GM10266 (cell line): ENCODE measurements at regions not wholly inside any gene's neighbourhood (a gene's known extent, or its start where the extent isn't known, plus 50 kb on each side); places are given as distances from the start of the nearest gene placed in this dataset.

ENCODE experiments used
- DNase-seq: peaks from one replicate; pipeline ENCODE4 v3.0.0; 2012; ENCODE audit errors: extremely low spot score
- CTCF ChIP-seq: IDR thresholded peaks from 2 replicates; pipeline ENCODE4 v1.5.1; 2012; ENCODE audit warnings: mild to moderate bottlenecking, low read depth; ENCODE audit not compliant: control insufficient read depth, insufficient read depth; ENCODE audit errors: missing control alignments

GRCh38 chr12:25382311-25383106 lies 131.8 kb upstream of the KRAS start:
- no peak for DNase-seq
- no peak for TF ChIP-seq CTCF

- no peak for TF ChIP-seq CTCF
- peak; percentile 42 for DNase-seq
Measured at GRCh38 chr12:25377469-25378177, 126.9 kb upstream of the KRAS start.

- no peak for TF ChIP-seq CTCF
- DNase-seq, result no peak
Measured at GRCh38 chr12:25376985-25377384, 126.3 kb upstream of the KRAS start.

GRCh38 chr12:25376407-25376806 lies 125.7 kb upstream of the KRAS start:
- no peak for TF ChIP-seq CTCF
- no peak for DNase-seq

- TF ChIP-seq CTCF, result no peak
- DNase-seq, result no peak
Measured at GRCh38 chr12:25372969-25373817, 122.5 kb upstream of the KRAS start.

GRCh38 chr12:25372002-25372401 lies 121.3 kb upstream of the KRAS start:
- no peak for DNase-seq
- no peak for TF ChIP-seq CTCF
